OCI-LY3 (cell line): ENCODE measurements at regions not wholly inside any gene's neighbourhood (a gene's known extent, or its start where the extent isn't known, plus 50 kb on each side); places are given as distances from the start of the nearest gene placed in this dataset.

Experiments
- H2AFZ ChIP-seq: fragments of 200-600, 300-600 bp; shearing (Covaris generic); 2 replicates; pipeline ENCODE4 v1.6.0; 2014; ENCODE audit warnings: antibody characterized with exemption, low read depth, low read length
- H3K27ac ChIP-seq: fragments of 200-600, 300-600 bp; sonication (generic); 2 replicates; pipeline ENCODE4 v1.5.1; 2014; ENCODE audit warnings: mild to moderate bottlenecking, low read length, moderate library complexity, mixed read lengths
- H3K27me3 ChIP-seq: fragments of 200-600, 300-600 bp; sonication (generic); 2 replicates; pipeline ENCODE4 v1.6.1; 2014; ENCODE audit warnings: low read depth, low read length, mixed read lengths
- H3K36me3 ChIP-seq: fragments of 200-600, 300-600 bp; sonication (generic); replicated peaks from 2 replicates; pipeline ENCODE3; 2014; ENCODE audit warnings: low read depth, low read length, mixed read lengths
- H3K4me1 ChIP-seq: fragments of 300-600, 200-600 bp; sonication (generic); 2 replicates; pipeline ENCODE4 v1.6.1; 2014; ENCODE audit warnings: low read length, mixed read lengths
- H3K4me2 ChIP-seq: fragments of 200-600, 300-600 bp; sonication (generic); 2 replicates; pipeline ENCODE4 v1.6.1; 2014; ENCODE audit warnings: low read length, mixed read lengths
- H3K4me3 ChIP-seq: fragments of 300-600, 200-600 bp; sonication (generic); 2 replicates; pipeline ENCODE4 v1.5.1; 2014; ENCODE audit warnings: antibody characterized with exemption, mild to moderate bottlenecking, low read length, moderate library complexity
- H3K79me2 ChIP-seq: fragments of 300-600, 200-600 bp; shearing (Covaris generic); 2 replicates; pipeline ENCODE4 v1.6.1; 2014; ENCODE audit warnings: mild to moderate bottlenecking, low read length, mixed read lengths
- H3K9ac ChIP-seq: fragments of 300-600, 200-600 bp; shearing (Covaris generic); 2 replicates; pipeline ENCODE4 v1.6.0; 2014; ENCODE audit warnings: mild to moderate bottlenecking, low read length, moderate library complexity
- H3K9me3 ChIP-seq: fragments of 200-600, 300-600 bp; shearing (Covaris generic); 2 replicates; pipeline ENCODE4 v1.6.1; 2014; ENCODE audit warnings: low read length, mixed read lengths; ENCODE audit not compliant: insufficient read depth
- H4K20me1 ChIP-seq: fragments of 200-600, 300-600 bp; sonication (generic); 2 replicates; pipeline ENCODE4 v1.6.1; 2016; ENCODE audit warnings: low read length, mixed read lengths; ENCODE audit not compliant: insufficient read depth
- EZH2phosphoT487 ChIP-seq: fragments of 200-600 bp; shearing (Covaris generic); IDR thresholded peaks from 2 replicates; pipeline ENCODE4 v1.6.1; 2018; ENCODE audit warnings: antibody characterized with exemption, mixed run types, low read depth
- TF ChIP-seq, protein P1 (sequence below): fragments of 200-600, 300-600 bp; sonication (generic); IDR thresholded peaks from 2 replicates; pipeline ENCODE4 v1.5.1; 2014; ENCODE audit warnings: antibody characterized with exemption, low read length, low read depth

DNA sequence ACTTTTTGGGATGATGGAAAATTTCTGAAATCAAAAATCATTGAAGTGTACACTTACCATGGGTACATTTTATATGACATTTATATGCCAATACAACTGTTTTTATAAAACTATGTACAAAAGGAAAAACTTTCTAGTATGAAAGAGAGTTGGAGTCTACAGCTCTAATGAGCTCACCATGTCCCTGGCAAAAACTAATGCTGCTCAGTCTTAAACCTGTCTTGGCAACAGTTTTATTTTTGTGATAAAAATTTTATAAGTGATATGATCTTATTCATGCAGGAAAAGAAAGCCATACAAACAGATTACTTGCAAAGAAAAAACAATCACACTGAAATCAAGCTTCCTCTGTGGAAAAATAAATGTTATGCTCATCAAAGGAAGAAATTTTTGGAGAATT, 78.9 kb upstream of the RASEF start:
- Histone ChIP-seq H3K9ac (no peak overlapping the region), H3K4me2 (no peak overlapping the region), H3K9me3 (no peaks in the 10 kb centered on the region), H3K27ac (no peak overlapping the region), H3K4me3 (no peak overlapping the region), H4K20me1 (no peaks in the 10 kb centered on the region), H3K36me3 (no peaks in the 10 kb centered on the region), H3K4me1 (peaks cover 20% of the 10 kb centered on the region), H3K79me2 (no peaks in the 10 kb centered on the region), H3K27me3 (no peaks in the 10 kb centered on the region), H2AFZ (no peak overlapping the region)
- TF ChIP-seq, protein P1, sequence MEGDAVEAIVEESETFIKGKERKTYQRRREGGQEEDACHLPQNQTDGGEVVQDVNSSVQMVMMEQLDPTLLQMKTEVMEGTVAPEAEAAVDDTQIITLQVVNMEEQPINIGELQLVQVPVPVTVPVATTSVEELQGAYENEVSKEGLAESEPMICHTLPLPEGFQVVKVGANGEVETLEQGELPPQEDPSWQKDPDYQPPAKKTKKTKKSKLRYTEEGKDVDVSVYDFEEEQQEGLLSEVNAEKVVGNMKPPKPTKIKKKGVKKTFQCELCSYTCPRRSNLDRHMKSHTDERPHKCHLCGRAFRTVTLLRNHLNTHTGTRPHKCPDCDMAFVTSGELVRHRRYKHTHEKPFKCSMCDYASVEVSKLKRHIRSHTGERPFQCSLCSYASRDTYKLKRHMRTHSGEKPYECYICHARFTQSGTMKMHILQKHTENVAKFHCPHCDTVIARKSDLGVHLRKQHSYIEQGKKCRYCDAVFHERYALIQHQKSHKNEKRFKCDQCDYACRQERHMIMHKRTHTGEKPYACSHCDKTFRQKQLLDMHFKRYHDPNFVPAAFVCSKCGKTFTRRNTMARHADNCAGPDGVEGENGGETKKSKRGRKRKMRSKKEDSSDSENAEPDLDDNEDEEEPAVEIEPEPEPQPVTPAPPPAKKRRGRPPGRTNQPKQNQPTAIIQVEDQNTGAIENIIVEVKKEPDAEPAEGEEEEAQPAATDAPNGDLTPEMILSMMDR: no peak
- no peak for TF ChIP-seq EZH2phosphoT487

DNA sequence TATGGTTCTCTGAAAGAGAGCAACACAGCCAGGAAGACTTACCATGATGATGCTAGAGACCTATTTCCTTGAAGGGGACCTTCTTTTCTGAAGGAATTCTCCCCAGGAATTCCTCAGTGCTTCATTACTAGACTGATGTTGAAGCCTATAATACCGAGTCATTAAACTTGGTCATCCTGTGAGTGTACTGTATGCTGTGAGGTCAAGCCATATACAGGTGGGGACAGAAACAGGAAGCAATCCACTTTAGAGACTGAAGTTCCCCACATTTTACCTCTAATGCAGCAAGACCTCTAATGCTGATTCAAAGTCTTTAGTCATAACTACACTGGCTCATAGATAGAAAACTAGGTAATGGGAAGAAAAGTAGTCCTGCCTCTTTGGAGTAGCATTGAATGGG, 77.1 kb upstream of the RASEF start:
- no peak overlapping the region for H3K4me3 ChIP-seq
- no peaks in the 10 kb centered on the region for H4K20me1 ChIP-seq
- no peak for TF ChIP-seq EZH2phosphoT487
- TF ChIP-seq, protein P1: no peak
- no peaks in the 10 kb centered on the region for H3K79me2 ChIP-seq
- no peak overlapping the region for H3K27ac ChIP-seq
- H3K27me3 ChIP-seq: no peaks in the 10 kb centered on the region
- peaks cover 15% of the 10 kb centered on the region for H3K4me1 ChIP-seq
- no peaks in the 10 kb centered on the region for H3K9me3 ChIP-seq
- no peak overlapping the region for H3K9ac ChIP-seq
- no peaks in the 10 kb centered on the region for H3K36me3 ChIP-seq
- H3K4me2 ChIP-seq: no peak overlapping the region
- H2AFZ ChIP-seq: no peak overlapping the region

DNA sequence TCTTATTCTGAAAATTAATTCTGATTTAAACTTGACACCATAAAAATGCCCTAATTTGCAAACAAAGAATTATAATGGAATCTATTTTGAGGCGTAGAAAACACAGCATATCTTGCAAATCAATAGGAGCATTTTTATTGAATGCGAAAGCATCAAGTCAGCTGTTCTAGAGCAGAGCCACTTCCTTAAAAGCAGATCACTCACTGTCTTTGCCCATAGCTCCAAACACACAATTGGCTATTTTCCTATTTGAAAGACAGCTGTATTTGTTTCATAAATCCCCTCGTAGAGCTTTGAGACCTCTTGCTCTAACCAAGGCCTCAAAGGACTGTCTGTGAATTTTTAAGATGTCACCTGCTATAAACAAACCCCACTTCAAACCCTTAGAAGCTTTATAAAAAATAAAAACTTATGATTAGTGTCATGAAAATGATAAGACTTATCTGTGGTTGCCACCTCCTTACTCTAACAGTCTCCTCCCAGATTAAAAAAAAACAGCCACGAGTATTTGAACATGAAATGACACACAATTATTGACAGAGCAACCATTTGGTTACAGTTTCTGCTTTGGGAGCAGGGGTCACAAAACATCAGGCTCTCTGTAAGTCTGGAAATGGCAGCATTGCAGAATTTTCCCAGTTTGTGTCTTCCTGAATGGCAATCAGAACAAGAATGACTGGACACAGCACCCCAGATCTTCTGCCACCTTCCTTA, 75.6 kb upstream of the RASEF start:
- H3K79me2 ChIP-seq: no peaks in the 10 kb centered on the region
- no peaks in the 10 kb centered on the region for H3K36me3 ChIP-seq
- H2AFZ ChIP-seq: peak overlapping the region; percentile 44
- H3K4me2 ChIP-seq: peak overlapping the region; percentile 12; the same call in 1 of the 2 replicates
- no peak for TF ChIP-seq EZH2phosphoT487
- TF ChIP-seq, protein P1: no peak
- no peak overlapping the region for H3K27ac ChIP-seq
- no peaks in the 10 kb centered on the region for H3K27me3 ChIP-seq
- H3K4me1 ChIP-seq: peaks cover 15% of the 10 kb centered on the region
- no peaks in the 10 kb centered on the region for H4K20me1 ChIP-seq
- no peak overlapping the region for H3K4me3 ChIP-seq
- no peaks in the 10 kb centered on the region for H3K9me3 ChIP-seq
- no peak overlapping the region for H3K9ac ChIP-seq

DNA sequence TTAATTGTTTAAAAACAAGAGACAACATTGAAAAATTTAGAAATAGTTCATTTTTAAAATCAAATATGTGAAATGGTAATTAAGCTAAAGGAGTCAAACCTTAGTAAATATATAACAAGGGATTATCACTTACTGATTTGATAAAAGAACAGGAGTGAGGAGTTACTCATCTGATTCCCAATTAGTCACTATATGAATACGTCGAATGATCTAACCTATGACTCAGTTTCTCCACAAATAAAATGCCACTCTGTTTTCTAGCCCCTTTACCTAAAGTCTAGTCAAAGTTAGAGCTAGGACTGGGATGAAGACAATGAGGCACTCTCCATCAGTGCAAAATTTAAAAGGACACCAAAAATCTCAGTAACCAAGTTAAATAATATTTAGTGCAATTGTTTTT, 70.4 kb upstream of the RASEF start:
- H2AFZ ChIP-seq: no peak overlapping the region
- peaks cover 14% of the 10 kb centered on the region for H3K4me1 ChIP-seq
- peaks cover 4% of the 10 kb centered on the region for H3K36me3 ChIP-seq
- peaks cover 7% of the 10 kb centered on the region; the same call in 1 of the 2 replicates for H3K9me3 ChIP-seq
- no peaks in the 10 kb centered on the region for H4K20me1 ChIP-seq
- no peaks in the 10 kb centered on the region for H3K27me3 ChIP-seq
- no peak overlapping the region for H3K27ac ChIP-seq
- no peak overlapping the region for H3K4me3 ChIP-seq
- H3K79me2 ChIP-seq: no peaks in the 10 kb centered on the region
- no peak overlapping the region for H3K4me2 ChIP-seq
- H3K9ac ChIP-seq: no peak overlapping the region
- no peak for TF ChIP-seq EZH2phosphoT487
- TF ChIP-seq, protein P1: no peak
